ENCODE measurements at regions not wholly inside any gene's neighbourhood (a gene's known extent, or its start where the extent isn't known, plus 50 kb on each side); places are given as distances from the start of the nearest gene placed in this dataset.

GRCh38 chr12:76621582-76622024, 62.0 kb upstream of the OSBPL8 start:
- H3K9me3 ChIP-seq (ENCODE audit: control insufficient read depth, insufficient read depth, low read depth, low read length), result no peaks in the 10 kb centered on the region
- no peak overlapping the region for H2AFZ ChIP-seq (ENCODE audit: low read length)
- no peak overlapping the region for H3K9ac ChIP-seq (ENCODE audit: insufficient read depth, low read length)
- no peak overlapping the region for H3K27ac ChIP-seq (ENCODE audit: insufficient read depth, low read length)
- H3K4me1 ChIP-seq (ENCODE audit: control insufficient read depth, extremely low read depth, insufficient read depth, low read length), result no peaks in the 10 kb centered on the region
- no peak for TF ChIP-seq EZH2 (IDR thresholded peaks at IDR 0.05; ENCODE audit: low read length, missing control alignments)
- TF ChIP-seq CTCF (conservative IDR thresholded peaks at IDR 0.05 in 1 of 2, IDR thresholded peaks at IDR 0.05 in 1 of 2; ENCODE audit: low read depth in 1 of 2, low read length in 2 of 2), result peak; percentile 86 to 96
- no peak overlapping the region for H3K4me2 ChIP-seq (ENCODE audit: extremely low read depth, insufficient read depth, low read length)
- H3K36me3 ChIP-seq (ENCODE audit: control insufficient read depth, insufficient read depth, low read length), result no peaks in the 10 kb centered on the region
- no peak overlapping the region for H3K4me3 ChIP-seq (replicated peaks in 1 of 4; ENCODE audit: control extremely low read depth in 1 of 4, insufficient read depth in 1 of 4, low read depth in 3 of 4, low read length in 4 of 4)
- H3K27me3 ChIP-seq (ENCODE audit: control insufficient read depth, insufficient read depth, low read length), result no peaks in the 10 kb centered on the region
- H3K79me2 ChIP-seq (ENCODE audit: control insufficient read depth, insufficient read depth, low read length), result no peaks in the 10 kb centered on the region
- peak; percentile 50 to 73 for DNase-seq (ENCODE audit: low read depth in 2 of 2)
- H4K20me1 ChIP-seq (ENCODE audit: control insufficient read depth, extremely low read depth, insufficient read depth, low read length), result no peaks in the 10 kb centered on the region

DNA sequence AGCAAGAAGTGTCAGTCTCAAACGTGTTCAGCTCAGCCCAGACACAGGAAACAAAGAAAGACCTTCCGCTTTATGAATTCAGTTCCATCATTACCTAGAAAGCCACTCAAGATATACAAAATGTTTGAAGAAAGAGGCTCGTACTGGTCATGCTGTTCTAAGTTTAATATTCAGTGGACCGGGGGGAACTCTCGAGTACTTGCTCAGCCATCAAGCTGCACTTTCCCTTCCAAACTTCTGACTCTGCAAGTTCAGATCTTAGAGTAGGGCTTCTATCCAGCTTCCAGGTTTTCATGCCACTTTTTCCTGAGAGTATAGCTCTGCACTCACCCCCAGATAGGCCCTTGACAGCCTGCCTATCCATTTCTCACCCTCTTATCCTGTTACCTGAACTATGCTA, 62.8 kb upstream of the OSBPL8 start:
- Histone ChIP-seq H3K79me2 (ENCODE audit: control insufficient read depth, insufficient read depth, low read length) (no peaks in the 10 kb centered on the region), H3K9me3 (ENCODE audit: control insufficient read depth, insufficient read depth, low read depth, low read length) (no peaks in the 10 kb centered on the region), H2AFZ (ENCODE audit: low read length) (no peak overlapping the region), H3K4me2 (ENCODE audit: extremely low read depth, insufficient read depth, low read length) (no peak overlapping the region), H3K4me1 (ENCODE audit: control insufficient read depth, extremely low read depth, insufficient read depth, low read length) (no peaks in the 10 kb centered on the region), H3K27ac (ENCODE audit: insufficient read depth, low read length) (no peak overlapping the region), H3K27me3 (ENCODE audit: control insufficient read depth, insufficient read depth, low read length) (no peaks in the 10 kb centered on the region), H3K9ac (ENCODE audit: insufficient read depth, low read length) (no peak overlapping the region), H4K20me1 (ENCODE audit: control insufficient read depth, extremely low read depth, insufficient read depth, low read length) (no peaks in the 10 kb centered on the region), H3K4me3 (replicated peaks in 1 of 4; ENCODE audit: control extremely low read depth in 1 of 4, insufficient read depth in 1 of 4, low read depth in 3 of 4, low read length in 4 of 4) (no peak overlapping the region), H3K36me3 (ENCODE audit: control insufficient read depth, insufficient read depth, low read length) (no peaks in the 10 kb centered on the region)
- TF ChIP-seq CTCF (conservative IDR thresholded peaks at IDR 0.05 in 1 of 2, IDR thresholded peaks at IDR 0.05 in 1 of 2; ENCODE audit: low read depth in 1 of 2, low read length in 2 of 2) (no peak), EZH2 (IDR thresholded peaks at IDR 0.05; ENCODE audit: low read length, missing control alignments) (no peak)
- DNase-seq (ENCODE audit: low read depth in 2 of 2), result no peak

GRCh38 chr12:76622915-76623314, 63.3 kb upstream of the OSBPL8 start:
- no peak overlapping the region for H3K4me2 ChIP-seq (ENCODE audit: extremely low read depth, insufficient read depth, low read length)
- no peak for DNase-seq (ENCODE audit: low read depth in 2 of 2)
- H3K9me3 ChIP-seq (ENCODE audit: control insufficient read depth, insufficient read depth, low read depth, low read length), result no peaks in the 10 kb centered on the region
- no peak for TF ChIP-seq EZH2 (IDR thresholded peaks at IDR 0.05; ENCODE audit: low read length, missing control alignments)
- TF ChIP-seq CTCF (conservative IDR thresholded peaks at IDR 0.05 in 1 of 2, IDR thresholded peaks at IDR 0.05 in 1 of 2; ENCODE audit: low read depth in 1 of 2, low read length in 2 of 2), result no peak
- no peaks in the 10 kb centered on the region for H3K27me3 ChIP-seq (ENCODE audit: control insufficient read depth, insufficient read depth, low read length)
- H3K36me3 ChIP-seq (ENCODE audit: control insufficient read depth, insufficient read depth, low read length), result no peaks in the 10 kb centered on the region
- H3K4me1 ChIP-seq (ENCODE audit: control insufficient read depth, extremely low read depth, insufficient read depth, low read length), result no peaks in the 10 kb centered on the region
- no peak overlapping the region for H3K9ac ChIP-seq (ENCODE audit: insufficient read depth, low read length)
- no peaks in the 10 kb centered on the region for H3K79me2 ChIP-seq (ENCODE audit: control insufficient read depth, insufficient read depth, low read length)
- H3K27ac ChIP-seq (ENCODE audit: insufficient read depth, low read length), result no peak overlapping the region
- H3K4me3 ChIP-seq (replicated peaks in 1 of 4; ENCODE audit: control extremely low read depth in 1 of 4, insufficient read depth in 1 of 4, low read depth in 3 of 4, low read length in 4 of 4), result no peak overlapping the region
- no peaks in the 10 kb centered on the region for H4K20me1 ChIP-seq (ENCODE audit: control insufficient read depth, extremely low read depth, insufficient read depth, low read length)
- no peak overlapping the region for H2AFZ ChIP-seq (ENCODE audit: low read length)
